CD4-positive, alpha-beta T cell treated with Interleukin-10 for 1 hour (primary cell): ENCODE measurements at regions not wholly inside any gene's neighbourhood (a gene's known extent, or its start where the extent isn't known, plus 50 kb on each side); places are given as distances from the start of the nearest gene placed in this dataset.
"Not testable (repeated sequence)": the region's sequence is repeated elsewhere in the genome, so short reads cannot be mapped to it uniquely, and the experiment has no call there.

Experiments used
- DNase-seq: peaks from one replicate; pipeline ENCODE4 v3.0.0-alpha.2; 2020

GRCh38 chr5:104611135-104611767, 1048.7 kb upstream of the NUDT12 start:
- no peak for DNase-seq

- no peak for DNase-seq
Observed at GRCh38 chr5:104606258-104606829, 1043.8 kb upstream of the NUDT12 start.

GRCh38 chr5:104599726-104600125, 1037.1 kb upstream of the NUDT12 start:
- DNase-seq = no peak

GRCh38 chr5:104598285-104598684, 1035.7 kb upstream of the NUDT12 start:
- DNase-seq = no peak

- no peak for DNase-seq
Observed at GRCh38 chr5:104594850-104595249, 1032.3 kb upstream of the NUDT12 start.

GRCh38 chr5:104576677-104577076, 1014.1 kb upstream of the NUDT12 start:
- no peak for DNase-seq

GRCh38 chr5:104573949-104574709, 1011.5 kb upstream of the NUDT12 start:
- DNase-seq = no peak

DNA sequence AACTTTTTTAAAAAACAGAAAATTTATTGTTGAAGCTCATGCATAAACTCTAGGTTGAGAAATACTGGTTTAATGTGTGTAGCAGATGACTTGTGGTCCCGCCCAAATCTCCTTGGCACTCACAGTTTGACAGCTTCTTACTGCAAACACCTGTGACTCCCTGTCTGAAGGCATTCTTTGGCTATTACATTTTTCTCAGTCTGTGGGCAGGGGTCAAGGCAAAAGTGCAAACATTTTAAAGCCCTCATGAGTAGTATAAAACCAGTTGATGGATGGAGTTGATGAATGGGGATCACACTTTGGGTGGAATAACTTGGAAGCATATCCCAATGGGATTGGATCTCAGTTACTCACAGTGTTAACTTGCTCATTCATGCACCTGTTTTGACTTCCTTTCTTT, 1007.0 kb upstream of the NUDT12 start:
- DNase-seq = no peak

- DNase-seq = no peak
Observed at GRCh38 chr5:104564530-104564929, 1001.9 kb upstream of the NUDT12 start.

DNA sequence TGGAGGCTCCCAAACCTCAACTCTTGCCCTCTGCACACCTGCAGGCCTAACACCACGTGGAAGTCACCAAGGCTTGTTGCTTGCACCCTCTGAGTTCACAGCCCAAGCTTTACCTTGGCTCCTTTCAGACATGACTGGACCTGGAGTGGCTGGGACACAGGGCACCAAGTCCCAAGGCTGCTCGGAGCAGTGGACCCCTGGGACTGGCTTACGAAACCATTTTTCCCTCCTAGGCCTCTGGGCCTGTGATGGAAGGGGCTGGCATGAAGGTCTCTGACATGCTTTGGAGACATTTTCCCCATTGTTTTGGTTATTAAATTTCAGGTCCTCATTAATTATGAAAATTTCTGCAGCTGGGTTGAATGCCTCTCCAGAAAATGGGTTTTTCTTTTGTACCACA, 994.4 kb upstream of the NUDT12 start:
- DNase-seq = no peak

DNA sequence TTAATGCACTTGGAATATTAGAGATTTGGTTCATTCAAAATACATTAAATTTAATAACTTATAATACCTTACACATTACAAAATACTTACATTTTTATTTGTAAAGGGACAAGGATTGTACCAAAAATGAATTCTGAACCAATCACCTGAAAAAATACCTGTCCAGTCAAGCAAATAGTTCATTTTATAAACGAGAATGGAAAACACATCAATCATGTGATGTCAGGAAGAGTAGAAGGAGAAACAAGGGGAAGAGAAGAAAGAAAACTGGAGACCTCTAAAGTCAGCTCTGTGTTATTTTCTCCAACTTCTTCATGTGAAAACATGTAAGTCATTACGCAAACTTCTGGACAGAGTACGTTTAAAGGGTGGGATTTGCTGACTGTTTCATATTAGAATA, 989.0 kb upstream of the NUDT12 start:
- no peak for DNase-seq

DNA sequence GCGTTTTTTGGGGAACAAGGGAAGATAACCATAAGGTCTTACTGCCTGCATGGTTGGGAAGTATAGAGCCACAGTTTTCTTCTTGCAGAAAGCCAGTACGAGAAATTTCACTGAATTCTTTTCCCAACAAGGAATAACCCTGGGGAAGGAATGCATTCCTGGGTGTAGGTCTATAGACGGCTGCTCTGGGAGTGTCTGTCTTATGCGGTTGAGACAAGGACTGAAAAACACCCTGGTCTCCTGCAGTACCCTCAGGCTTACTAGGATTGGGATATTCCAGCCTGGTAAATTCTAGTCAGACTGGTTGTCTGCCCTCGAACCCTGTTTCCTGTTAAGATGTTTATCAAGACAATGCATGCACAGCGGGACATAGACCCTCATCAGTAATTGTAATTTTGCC, 984.3 kb upstream of the NUDT12 start:
- DNase-seq = not testable (repeated sequence)

- DNase-seq = no peak
Observed at GRCh38 chr5:104541141-104541785, 978.7 kb upstream of the NUDT12 start.

DNA sequence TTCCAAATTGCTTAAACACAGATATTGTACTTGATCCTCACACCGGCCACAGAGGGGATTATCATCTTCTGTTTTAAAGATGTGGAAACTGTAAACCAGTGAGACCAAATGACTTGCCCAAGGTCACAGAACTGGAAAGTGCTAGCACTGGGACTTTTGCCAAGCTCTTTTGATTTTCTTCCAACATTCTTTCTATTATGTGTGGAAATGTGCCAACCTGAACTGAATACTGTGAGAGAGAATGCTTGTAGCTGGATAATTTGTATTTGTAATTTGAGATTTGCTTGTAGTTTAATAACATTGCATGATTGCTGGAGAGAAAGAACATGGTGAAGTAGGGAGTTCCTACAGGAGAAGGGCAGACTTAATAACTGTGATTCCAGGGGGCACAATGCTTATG, 977.9 kb upstream of the NUDT12 start:
- DNase-seq = no peak

GRCh38 chr5:104539618-104540350, 977.2 kb upstream of the NUDT12 start:
- DNase-seq = no peak

- no peak for DNase-seq
Observed at GRCh38 chr5:104538734-104539133, 976.1 kb upstream of the NUDT12 start.

GRCh38 chr5:104533498-104533897, 970.9 kb upstream of the NUDT12 start:
- no peak for DNase-seq

DNA sequence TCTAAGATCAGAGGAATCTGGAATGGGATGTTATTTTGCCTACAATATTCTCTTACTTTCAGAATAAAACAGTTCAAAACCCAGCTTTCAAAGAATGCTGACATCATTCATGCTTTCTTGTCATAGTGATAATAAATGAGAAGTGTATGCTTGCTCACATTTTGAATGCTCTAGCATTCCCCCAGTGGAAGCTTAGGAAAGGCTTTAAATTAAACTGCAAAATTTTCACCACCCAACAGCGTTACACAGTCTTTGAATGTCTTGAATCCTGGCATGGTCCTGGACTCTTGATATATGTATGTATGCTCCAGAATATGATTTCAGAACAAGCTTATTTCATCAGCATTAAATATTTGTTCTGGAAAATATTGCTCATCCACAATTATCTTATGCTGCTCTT, 964.3 kb upstream of the NUDT12 start:
- DNase-seq = no peak

DNA sequence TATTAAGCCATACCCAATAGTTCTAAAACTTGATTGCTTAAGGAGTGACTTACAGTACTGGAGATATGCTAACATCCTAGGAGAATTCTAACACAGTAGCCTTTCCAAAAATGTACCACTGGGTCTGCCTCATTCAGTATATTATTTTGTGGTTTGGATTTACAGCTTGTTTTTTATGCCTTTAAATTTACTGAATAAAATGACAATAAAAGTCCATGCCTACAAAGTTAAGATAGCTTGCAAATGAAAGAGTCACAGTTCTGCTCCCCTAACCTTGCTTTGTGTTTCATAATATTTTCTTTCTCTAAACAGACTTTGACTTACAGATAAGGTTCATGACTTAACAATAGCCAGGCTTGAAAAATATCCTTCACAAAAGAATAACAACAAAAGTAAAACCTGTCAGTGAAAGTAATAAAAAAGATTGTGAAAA, 951.1 kb upstream of the NUDT12 start:
- DNase-seq = no peak

DNA sequence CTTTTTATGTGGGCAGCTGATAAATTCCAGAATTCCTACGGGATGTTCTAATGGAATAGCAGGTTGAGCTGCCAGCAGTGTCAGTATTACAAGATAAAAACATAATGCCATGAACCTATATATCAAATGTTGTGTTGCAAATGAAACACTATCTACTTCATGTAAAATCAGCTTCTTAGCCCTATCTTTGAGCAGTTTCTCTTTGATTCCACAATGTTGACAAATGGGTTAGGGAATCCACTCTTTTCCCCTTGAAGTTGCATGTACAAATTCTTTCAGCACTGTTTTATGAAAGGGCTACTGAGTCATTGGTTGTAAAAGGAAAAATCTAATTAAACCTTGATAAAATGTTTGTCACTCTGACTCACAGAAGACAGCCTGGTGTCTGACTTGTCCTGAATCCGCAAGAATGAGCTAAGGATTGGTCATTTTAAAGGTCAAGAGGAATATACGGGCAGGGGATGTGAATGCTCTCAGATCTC, 950.6 kb upstream of the NUDT12 start:
- DNase-seq = no peak

GRCh38 chr5:104512063-104512825, 949.7 kb upstream of the NUDT12 start:
- no peak for DNase-seq

- DNase-seq = no peak
Observed at GRCh38 chr5:104498281-104498680, 935.7 kb upstream of the NUDT12 start.
